Stimulated activated CD4-positive, alpha-beta T cell treated with anti-CD3 and anti-CD28 coated beads, Interleukin-2, amount 100 ng/mL, for 48 hours (primary cell): ENCODE measurements at regions not wholly inside any gene's neighbourhood (a gene's known extent, or its start where the extent isn't known, plus 50 kb on each side); places are given as distances from the start of the nearest gene placed in this dataset.
"Not testable (repeated sequence)": the region's sequence is repeated elsewhere in the genome, so short reads cannot be mapped to it uniquely, and the experiment has no call there.

Experiments
- DNase-seq, 2 donors: peaks; one replicate each; pipeline ENCODE4 v3.0.0-alpha.2; 2020

DNA sequence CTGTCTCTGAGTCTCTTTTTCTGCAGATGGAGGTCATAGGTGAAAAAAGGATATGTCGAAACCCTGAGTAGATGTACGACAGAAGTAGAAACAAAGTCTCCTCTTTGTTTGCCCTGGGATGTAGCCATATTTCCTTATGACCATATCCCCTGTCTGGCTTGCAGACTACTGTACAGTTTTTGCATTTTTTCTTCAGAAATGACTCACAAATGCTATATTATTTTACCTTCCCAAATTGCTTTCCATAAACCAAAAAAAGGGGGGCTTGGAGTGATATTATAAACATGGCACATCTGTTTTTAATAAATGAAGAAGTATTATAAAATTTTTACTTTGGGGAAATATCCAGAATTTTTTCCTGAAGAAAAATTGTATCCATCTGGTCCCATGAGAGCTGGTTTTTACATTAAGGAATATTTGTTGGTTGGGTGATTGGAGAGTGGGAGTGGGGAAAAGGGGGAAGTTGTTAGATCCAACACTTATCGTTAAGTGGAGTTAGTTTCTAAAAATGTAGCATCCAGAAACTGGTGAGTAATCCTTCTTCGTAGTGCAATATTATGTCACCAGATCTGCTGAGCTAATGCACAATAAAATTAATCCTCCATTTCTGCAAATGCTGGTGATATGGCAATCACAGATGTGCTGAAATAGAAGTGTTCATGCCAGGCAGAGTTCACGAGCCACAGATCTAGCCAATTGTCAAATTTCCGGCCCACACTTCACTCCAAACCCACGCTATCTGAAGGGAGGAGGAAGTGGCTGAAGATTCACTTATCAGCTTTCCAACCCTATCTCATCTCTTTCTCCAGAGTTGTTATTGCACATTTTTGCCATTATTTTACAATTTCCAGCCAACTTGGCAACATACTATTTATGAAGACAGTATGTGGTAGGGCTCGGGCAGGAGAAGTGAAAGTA lies 313.6 kb upstream of the ATP11B start:
- DNase-seq = no peak

DNA sequence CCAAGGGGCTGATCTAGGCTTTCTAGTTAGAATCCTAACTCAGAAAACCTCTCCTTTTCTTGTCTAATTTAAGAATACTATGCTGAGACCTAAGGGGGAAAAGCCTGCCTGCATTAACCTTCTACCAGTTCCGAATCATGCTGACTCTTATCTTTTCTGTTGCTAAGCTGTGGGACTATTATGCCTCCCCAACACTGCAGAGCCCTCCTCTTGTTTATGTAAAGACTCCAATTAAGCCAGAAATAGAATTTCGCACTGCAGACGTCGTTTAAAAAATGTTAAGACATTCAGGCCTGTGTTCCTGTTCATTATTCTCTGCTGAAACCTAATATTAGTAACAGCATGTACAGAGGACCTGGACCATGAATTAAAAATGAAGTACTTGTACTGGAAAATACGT lies 310.6 kb upstream of the ATP11B start:
- DNase-seq = no peak

DNA sequence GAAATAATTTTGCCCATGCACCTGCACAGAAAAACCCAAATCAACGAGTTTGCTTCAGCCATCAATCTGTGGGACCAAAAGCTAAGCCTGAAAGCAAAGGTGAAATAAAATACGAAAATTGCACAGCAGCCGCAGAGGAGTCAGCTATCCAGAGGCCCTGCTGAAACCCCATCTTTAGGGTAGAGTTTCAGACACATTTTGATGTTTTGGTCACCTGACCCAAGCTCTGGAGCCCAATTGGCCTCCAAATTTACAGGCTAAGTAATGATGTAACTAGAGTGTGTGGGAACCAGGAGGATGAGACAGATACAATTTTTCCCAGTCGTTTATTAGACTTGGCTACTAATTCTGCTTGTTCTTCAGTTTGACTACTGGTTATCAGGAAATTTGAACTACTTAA lies 308.6 kb upstream of the ATP11B start:
- no peak for DNase-seq

- no peak for DNase-seq
Observed at GRCh38 chr3:182485301-182485700, 308.0 kb upstream of the ATP11B start.

DNA sequence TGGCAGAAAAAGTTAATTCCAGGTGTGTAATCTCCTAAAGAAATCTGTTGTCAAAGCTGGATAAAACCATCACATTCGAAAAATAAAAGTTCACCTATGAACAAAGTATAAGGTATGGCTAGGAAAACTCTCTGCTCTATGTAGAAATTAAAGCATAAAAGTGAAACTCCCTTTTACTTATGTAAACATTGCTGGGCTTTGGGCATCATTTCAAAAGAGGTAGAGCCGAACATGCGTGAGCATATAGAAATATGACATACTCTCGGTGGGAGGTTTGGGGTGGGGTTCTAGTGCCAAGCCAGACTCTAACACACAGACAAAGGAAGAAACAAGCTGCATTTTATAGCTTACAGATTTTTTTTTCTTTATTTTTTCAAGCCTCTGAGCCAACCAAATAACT lies 306.8 kb upstream of the ATP11B start:
- DNase-seq = no peak

DNA sequence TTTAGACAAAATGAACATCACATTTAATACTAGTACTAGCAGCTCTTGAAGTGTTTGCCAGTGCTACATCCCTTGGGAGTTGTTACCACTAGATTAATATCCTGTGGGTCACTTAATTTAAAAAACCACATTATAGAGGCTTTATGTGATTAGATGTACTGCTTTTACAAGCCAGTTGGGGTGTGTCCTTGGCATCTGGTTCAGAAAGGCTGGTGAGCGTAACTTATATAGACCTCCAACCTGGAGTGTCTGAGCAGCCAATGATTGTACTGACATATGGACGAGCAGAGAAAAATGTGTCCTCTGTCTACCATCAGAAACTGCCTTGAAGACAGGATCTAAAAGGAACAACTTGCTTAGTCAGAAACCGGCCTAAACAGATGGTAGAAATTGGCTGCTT lies 306.2 kb upstream of the ATP11B start:
- DNase-seq = no peak

DNA sequence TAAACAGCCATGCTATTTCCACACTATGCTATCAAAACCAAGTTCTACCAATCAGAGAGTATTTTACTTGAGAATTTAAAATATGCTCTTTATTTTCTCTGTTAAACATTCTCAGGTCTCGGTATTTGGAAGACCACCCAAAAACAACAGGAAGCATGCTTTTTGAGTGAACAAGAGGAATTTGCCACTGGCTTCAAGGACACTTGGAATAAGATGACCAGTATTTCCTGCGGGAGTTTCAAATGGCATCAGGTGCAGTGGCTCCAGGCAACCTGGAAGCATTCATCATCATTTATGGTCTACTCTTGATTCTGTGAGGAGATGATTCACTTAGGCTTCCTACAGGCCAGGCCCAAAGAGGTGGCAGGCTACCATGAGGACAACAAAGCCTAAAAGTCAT lies 305.7 kb upstream of the ATP11B start:
- no peak for DNase-seq

GRCh38 chr3:182490596-182491491 lies 302.5 kb upstream of the ATP11B start:
- DNase-seq = no peak

DNA sequence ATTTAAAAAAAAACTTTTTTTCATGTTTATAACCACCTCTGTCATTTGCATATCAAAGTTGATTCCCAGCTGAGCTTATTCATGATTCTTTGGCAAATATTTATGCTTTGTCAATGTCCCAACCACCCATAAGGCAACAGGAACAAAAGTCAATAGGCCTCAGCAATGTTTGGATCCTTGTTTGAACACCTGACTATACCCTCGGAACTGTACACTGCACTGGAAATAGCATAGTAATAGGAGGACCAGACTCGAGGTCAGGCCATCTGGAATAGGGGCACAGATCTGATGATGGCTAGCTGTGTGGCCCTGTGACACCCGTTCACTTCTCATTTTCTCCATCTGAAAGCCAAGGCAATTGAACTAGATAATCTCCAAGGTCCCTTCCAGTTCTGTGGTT lies 301.7 kb upstream of the ATP11B start:
- DNase-seq = no peak

- DNase-seq = no peak
Observed at GRCh38 chr3:182492536-182492935, 300.8 kb upstream of the ATP11B start.

DNA sequence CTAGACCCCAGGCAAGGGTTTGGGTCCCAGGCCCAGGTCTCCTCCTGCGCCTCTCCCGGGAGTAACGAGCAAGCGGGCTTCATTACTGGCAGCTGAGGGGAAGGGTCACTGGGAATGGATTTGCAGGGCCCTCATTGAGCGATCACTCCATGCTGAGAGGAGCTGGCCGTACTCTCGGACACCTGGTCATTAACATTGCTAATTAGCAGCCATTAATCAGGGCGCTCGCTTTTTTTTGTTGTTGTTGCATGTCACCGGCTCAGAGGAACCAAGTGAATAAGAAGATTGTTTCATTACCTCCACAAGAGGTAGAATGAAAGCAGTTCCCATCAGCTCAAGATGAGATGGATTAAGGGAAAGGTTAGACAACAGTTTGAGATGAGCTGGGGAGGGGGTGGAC lies 293.0 kb upstream of the ATP11B start:
- DNase-seq = no peak

- DNase-seq = no peak
Observed at GRCh38 chr3:182501856-182502255, 291.4 kb upstream of the ATP11B start.

DNA sequence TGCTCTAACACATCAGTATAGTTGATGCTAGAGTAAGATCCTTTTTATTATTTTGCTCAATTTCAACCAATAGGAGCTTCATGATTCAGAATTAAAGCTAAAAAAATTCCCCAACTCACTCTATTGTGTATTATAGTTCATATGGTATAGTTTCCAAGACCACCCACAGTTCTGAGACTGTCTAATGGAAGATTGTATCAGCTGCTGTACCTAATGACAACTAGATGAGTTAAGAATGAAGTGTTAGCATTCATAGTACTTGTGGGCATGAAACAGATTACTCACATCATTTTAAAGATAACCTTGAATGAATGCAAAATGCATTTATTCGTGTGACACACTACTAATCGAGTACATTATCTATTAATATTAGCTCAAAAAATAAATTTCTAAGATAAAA lies 289.9 kb upstream of the ATP11B start:
- no peak for DNase-seq

- no peak for DNase-seq
Observed at GRCh38 chr3:182508919-182509711, 284.2 kb upstream of the ATP11B start.

- DNase-seq = no peak
Observed at GRCh38 chr3:182509844-182510460, 283.4 kb upstream of the ATP11B start.

DNA sequence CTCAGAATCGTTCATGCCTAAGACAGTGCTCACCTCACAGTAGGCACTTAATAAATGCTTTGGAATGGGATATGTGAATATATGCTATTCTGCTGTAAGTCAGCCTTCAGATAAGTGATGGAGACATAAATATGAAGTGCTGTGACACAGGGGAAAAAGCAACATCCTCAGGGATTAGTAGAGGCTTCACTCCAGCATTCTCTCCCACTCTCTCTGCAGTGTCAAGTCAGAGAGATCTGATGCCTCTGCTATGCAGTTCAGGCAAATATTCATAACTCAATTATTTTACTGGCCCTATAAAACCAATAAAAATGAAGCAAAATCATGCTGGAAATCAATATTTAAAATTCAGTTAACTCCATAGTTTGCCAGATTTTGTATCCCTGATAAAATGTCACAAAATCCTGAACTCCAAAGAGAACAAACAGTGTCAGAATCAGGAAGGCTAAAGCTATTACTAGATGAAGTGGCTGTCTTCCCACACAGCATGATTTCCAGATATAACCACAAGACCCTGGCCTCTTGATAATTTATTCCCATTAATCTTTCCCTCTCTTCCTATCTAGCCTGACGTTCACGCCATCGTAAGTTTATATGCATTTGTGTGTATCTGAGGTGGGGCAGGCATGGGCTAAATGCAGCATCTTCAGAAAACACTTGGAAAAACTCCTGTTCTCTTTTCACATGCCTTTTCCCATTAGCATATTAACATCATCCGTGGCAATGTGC lies 278.9 kb upstream of the ATP11B start:
- DNase-seq = no peak

- DNase-seq = no peak
Observed at GRCh38 chr3:182516597-182517336, 276.5 kb upstream of the ATP11B start.

DNA sequence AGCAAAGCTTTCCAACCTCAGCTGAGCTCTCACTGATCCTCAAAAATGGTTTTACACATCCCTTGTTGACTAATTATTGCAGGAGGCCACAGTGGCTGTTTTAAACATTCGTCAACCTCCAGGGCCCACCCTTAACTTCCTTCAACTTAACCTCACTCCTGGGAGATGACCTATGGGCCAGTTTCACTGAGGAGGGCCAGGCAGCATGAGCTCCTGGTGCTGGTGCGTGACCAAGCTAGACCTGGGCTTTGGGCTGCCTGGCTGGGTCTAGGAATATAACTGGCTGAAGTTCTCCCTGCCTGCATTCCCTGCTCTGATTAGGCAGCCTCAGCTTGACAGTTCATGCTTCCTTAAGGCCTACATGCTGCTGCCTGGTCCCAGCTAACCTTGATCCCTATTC lies 273.7 kb upstream of the ATP11B start:
- DNase-seq = no peak

- DNase-seq = no peak
Observed at GRCh38 chr3:182521339-182521738, 272.0 kb upstream of the ATP11B start.

- DNase-seq = not testable (repeated sequence)
Observed at GRCh38 chr3:182523424-182523823, 269.9 kb upstream of the ATP11B start.

DNA sequence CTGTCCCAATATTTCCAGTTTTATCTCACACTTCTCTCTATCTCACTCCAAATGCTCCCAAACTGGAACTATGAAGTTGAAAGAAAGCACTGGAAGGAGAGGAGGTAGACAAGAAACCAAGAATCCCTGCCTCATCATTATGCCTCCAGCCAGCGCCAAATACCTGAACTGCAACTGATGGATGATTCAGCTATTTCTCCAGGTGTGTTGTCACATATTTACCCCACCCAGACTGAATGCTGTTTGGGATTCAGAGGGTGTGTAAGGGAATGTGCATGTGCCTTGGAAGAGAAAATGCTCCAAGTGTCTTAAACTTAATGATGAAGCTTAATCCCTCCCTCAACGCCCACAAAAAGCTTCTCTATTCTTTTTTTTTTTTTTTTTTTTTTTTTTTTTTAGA lies 269.5 kb upstream of the ATP11B start:
- DNase-seq = no peak
